ENCODE measurements at regions not wholly inside any gene's neighbourhood (a gene's known extent, or its start where the extent isn't known, plus 50 kb on each side); places are given as distances from the start of the nearest gene placed in this dataset.
A peak's percentile ranks its signal among the peaks of the same experiment; 100 is the strongest.

DNA sequence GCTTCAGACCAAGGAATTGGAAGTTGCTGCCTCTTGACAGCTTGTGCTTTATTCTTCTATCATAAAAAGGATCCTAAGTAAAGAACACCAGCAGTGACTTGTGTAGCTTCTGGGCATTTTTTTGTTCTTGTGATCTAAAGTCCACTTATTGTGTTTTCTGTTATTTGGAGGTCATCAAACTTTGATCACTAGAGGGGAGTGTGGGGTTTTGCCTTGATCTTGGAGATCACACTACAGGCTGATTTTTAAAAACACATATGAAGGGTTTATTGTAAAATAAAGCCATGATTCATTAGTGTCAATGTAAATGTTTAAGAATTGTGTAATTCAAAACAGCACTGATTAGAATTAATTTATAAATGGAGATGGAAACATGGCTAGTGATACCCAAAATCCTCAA, 328.7 kb upstream of the EDNRB start:
- H3K9me3 ChIP-seq (ENCODE audit: insufficient read depth, low read length), result no peaks in the 10 kb centered on the region
- no peaks in the 10 kb centered on the region for H3K36me3 ChIP-seq (ENCODE audit: low read length)
- no peaks in the 10 kb centered on the region for H3K9me2 ChIP-seq (replicated peaks; ENCODE audit: insufficient read depth, low read length)
- H2AFZ ChIP-seq (ENCODE audit: low read depth, low read length, severe bottlenecking), result no peak overlapping the region
- H3K27ac ChIP-seq (ENCODE audit: low read depth, low read length), result no peak overlapping the region
- H3K27me3 ChIP-seq (ENCODE audit: low read length), result no peaks in the 10 kb centered on the region
- no peak overlapping the region for H3K9ac ChIP-seq (ENCODE audit: low read length)
- no peaks in the 10 kb centered on the region for H3F3A ChIP-seq (ENCODE audit: insufficient read depth)
- H3K79me2 ChIP-seq (ENCODE audit: insufficient read depth, low read length), result no peaks in the 10 kb centered on the region
- no peak overlapping the region for H3K4me3 ChIP-seq (ENCODE audit: insufficient read depth, low read length, poor library complexity, severe bottlenecking)
- TF ChIP-seq EZH2phosphoT487 (conservative IDR thresholded peaks at IDR 0.05; ENCODE audit: low read length) (no peak), CTCF (IDR thresholded peaks at IDR 0.05; ENCODE audit: insufficient read depth, low read length, poor library complexity, severe bottlenecking) (no peak)
- H3K4me2 ChIP-seq (ENCODE audit: low read depth, low read length, poor library complexity, severe bottlenecking), result no peak overlapping the region
- H4K20me1 ChIP-seq (ENCODE audit: low read depth, low read length), result no peaks in the 10 kb centered on the region

DNA sequence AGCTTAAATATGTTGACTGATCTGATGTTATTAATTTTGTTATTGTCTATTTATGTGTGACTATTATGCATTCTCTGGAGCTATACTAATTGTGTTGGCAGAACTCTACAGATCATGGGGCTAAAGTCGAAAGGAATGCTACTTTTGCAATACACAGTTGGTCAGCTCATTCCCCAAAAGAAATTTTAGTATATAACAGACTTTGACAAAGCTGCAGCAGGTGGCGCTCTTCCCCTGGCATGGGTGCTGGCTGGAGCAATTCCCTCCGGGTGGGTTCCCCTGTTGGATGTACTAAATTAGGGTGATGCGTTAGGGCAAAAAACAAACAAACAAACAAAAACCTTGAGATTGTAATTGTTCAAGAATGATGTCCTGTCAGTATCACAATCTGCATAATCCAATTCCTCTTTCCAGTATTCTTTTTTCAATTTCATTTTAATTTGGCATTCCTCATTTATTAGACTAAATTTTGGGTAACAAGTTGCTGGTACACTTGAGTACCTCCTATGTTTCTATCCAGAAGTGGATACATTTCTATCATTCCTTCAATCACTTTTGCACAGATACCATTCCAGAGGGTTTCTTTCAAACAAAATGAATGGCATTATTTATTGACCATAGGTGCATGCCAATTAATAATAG, 322.8 kb upstream of the EDNRB start:
- H3K9me3 ChIP-seq (ENCODE audit: insufficient read depth, low read length), result no peaks in the 10 kb centered on the region
- no peaks in the 10 kb centered on the region for H4K20me1 ChIP-seq (ENCODE audit: low read depth, low read length)
- no peak overlapping the region for H2AFZ ChIP-seq (ENCODE audit: low read depth, low read length, severe bottlenecking)
- H3K27me3 ChIP-seq (ENCODE audit: low read length), result no peaks in the 10 kb centered on the region
- H3K27ac ChIP-seq (ENCODE audit: low read depth, low read length), result no peak overlapping the region
- TF ChIP-seq CTCF (IDR thresholded peaks at IDR 0.05; ENCODE audit: insufficient read depth, low read length, poor library complexity, severe bottlenecking) (peak; percentile 38), EZH2phosphoT487 (conservative IDR thresholded peaks at IDR 0.05; ENCODE audit: low read length) (no peak)
- no peaks in the 10 kb centered on the region for H3K9me2 ChIP-seq (replicated peaks; ENCODE audit: insufficient read depth, low read length)
- H3K4me2 ChIP-seq (ENCODE audit: low read depth, low read length, poor library complexity, severe bottlenecking), result no peak overlapping the region
- no peak overlapping the region for H3K9ac ChIP-seq (ENCODE audit: low read length)
- H3K36me3 ChIP-seq (ENCODE audit: low read length), result no peaks in the 10 kb centered on the region
- H3F3A ChIP-seq (ENCODE audit: insufficient read depth), result no peaks in the 10 kb centered on the region
- no peaks in the 10 kb centered on the region for H3K79me2 ChIP-seq (ENCODE audit: insufficient read depth, low read length)
- no peak overlapping the region for H3K4me3 ChIP-seq (ENCODE audit: insufficient read depth, low read length, poor library complexity, severe bottlenecking)

DNA sequence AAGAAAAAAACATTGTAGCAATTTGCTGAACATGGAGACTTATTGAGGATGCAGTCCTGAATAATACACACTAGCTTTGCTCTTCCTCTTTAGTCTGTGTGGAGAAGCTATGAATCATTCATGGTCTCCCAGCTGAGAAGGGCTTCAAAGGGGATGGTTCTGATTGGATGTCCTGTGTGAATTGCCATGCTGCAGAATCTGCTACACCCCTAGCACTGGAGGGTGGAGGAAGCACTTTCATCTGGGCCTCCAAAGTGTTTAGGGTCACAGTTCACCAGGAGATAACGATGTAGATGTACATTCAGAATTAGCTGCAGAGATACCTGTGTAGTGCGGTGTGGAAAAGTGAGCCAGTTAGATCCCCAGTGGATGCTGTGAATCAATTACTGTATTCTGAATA, 321.1 kb upstream of the EDNRB start:
- Histone ChIP-seq H3K9me3 (ENCODE audit: insufficient read depth, low read length) (no peaks in the 10 kb centered on the region), H3K79me2 (ENCODE audit: insufficient read depth, low read length) (no peaks in the 10 kb centered on the region), H3F3A (ENCODE audit: insufficient read depth) (no peaks in the 10 kb centered on the region), H3K4me2 (ENCODE audit: low read depth, low read length, poor library complexity, severe bottlenecking) (no peak overlapping the region), H4K20me1 (ENCODE audit: low read depth, low read length) (no peaks in the 10 kb centered on the region), H3K4me3 (ENCODE audit: insufficient read depth, low read length, poor library complexity, severe bottlenecking) (no peak overlapping the region), H2AFZ (ENCODE audit: low read depth, low read length, severe bottlenecking) (no peak overlapping the region), H3K9ac (ENCODE audit: low read length) (no peak overlapping the region), H3K27me3 (ENCODE audit: low read length) (no peaks in the 10 kb centered on the region), H3K36me3 (ENCODE audit: low read length) (no peaks in the 10 kb centered on the region), H3K9me2 (replicated peaks; ENCODE audit: insufficient read depth, low read length) (no peaks in the 10 kb centered on the region), H3K27ac (ENCODE audit: low read depth, low read length) (no peak overlapping the region)
- TF ChIP-seq EZH2phosphoT487 (conservative IDR thresholded peaks at IDR 0.05; ENCODE audit: low read length) (no peak), CTCF (IDR thresholded peaks at IDR 0.05; ENCODE audit: insufficient read depth, low read length, poor library complexity, severe bottlenecking) (no peak)
